ENCODE measurements at regions not wholly inside any gene's neighbourhood (a gene's known extent, or its start where the extent isn't known, plus 50 kb on each side); places are given as distances from the start of the nearest gene placed in this dataset.

- DNase-seq (ENCODE audit: low read depth), result no peak
Observed at GRCh38 chr11:70028147-70028855, 49.8 kb upstream of the ANO1 start.
